ENCODE measurements at regions not wholly inside any gene's neighbourhood (a gene's known extent, or its start where the extent isn't known, plus 50 kb on each side); places are given as distances from the start of the nearest gene placed in this dataset.

- DNase-seq: no peak
These were observed 49.9 kb upstream of the AMN1 start for GRCh38 chr12:31778687-31779086.

Measured in eye (tissue), 1 donor.